ENCODE measurements at regions not wholly inside any gene's neighbourhood (a gene's known extent, or its start where the extent isn't known, plus 50 kb on each side); places are given as distances from the start of the nearest gene placed in this dataset.
A peak's percentile ranks its signal among the peaks of the same experiment; 100 is the strongest.
"Not testable (repeated sequence)": the region's sequence is repeated elsewhere in the genome, so short reads cannot be mapped to it uniquely, and the experiment has no call there.

- Histone ChIP-seq H3K36me3 (replicated peaks in 1 of 2; ENCODE audit: insufficient read depth in 1 of 2, low read depth in 2 of 2) (no peaks in the 10 kb centered on the region), H3K4me1 (peaks cover 11% of the 10 kb centered on the region), H3K27me3 (no peaks in the 10 kb centered on the region), H3K4me3 (no peak overlapping the region), H3K27ac (no peak overlapping the region), H3K9me3 (no peaks in the 10 kb centered on the region)
- WGBS, 2 donors = 42% methylated on average over 10 of the region's 10 CpGs
- no peak for TF ChIP-seq POLR2A (IDR thresholded peaks at IDR 0.05)
- TF ChIP-seq, protein P1, sequence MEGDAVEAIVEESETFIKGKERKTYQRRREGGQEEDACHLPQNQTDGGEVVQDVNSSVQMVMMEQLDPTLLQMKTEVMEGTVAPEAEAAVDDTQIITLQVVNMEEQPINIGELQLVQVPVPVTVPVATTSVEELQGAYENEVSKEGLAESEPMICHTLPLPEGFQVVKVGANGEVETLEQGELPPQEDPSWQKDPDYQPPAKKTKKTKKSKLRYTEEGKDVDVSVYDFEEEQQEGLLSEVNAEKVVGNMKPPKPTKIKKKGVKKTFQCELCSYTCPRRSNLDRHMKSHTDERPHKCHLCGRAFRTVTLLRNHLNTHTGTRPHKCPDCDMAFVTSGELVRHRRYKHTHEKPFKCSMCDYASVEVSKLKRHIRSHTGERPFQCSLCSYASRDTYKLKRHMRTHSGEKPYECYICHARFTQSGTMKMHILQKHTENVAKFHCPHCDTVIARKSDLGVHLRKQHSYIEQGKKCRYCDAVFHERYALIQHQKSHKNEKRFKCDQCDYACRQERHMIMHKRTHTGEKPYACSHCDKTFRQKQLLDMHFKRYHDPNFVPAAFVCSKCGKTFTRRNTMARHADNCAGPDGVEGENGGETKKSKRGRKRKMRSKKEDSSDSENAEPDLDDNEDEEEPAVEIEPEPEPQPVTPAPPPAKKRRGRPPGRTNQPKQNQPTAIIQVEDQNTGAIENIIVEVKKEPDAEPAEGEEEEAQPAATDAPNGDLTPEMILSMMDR (IDR thresholded peaks at IDR 0.05) = no peak
- ATAC-seq (peak; percentile 62), DNase-seq (peak; percentile 64 to 77 (median 70))
- intact Hi-C loops (cut with DNase I) = no loop called here
These were observed 380.8 kb upstream of the NDN start for GRCh38 chr15:24067733-24068501.

GRCh38 chr15:24075420-24076089 is 388.4 kb upstream of the NDN start:
- 40 to 48% methylated on average over 2 of the region's 2 CpGs for WGBS, 2 donors
- intact Hi-C loops (cut with DNase I) = no loop called here
- Histone ChIP-seq H3K36me3 (replicated peaks in 1 of 2; ENCODE audit: insufficient read depth in 1 of 2, low read depth in 2 of 2) (no peaks in the 10 kb centered on the region), H3K9me3 (no peaks in the 10 kb centered on the region), H3K4me3 (no peak overlapping the region), H3K27me3 (no peaks in the 10 kb centered on the region), H3K27ac (no peak overlapping the region), H3K4me1 (no peaks in the 10 kb centered on the region)
- DNase-seq (no peak), ATAC-seq (no peak)
- no peak for TF ChIP-seq POLR2A (IDR thresholded peaks at IDR 0.05)
- TF ChIP-seq, protein P1 (IDR thresholded peaks at IDR 0.05) = no peak

GRCh38 chr15:24076090-24076784 is 389.1 kb upstream of the NDN start:
- 76 to 87% methylated on average over 1 of the region's 1 CpG for WGBS, 2 donors
- no peak overlapping the region for H3K27ac ChIP-seq
- no peaks in the 10 kb centered on the region for H3K36me3 ChIP-seq (replicated peaks in 1 of 2; ENCODE audit: insufficient read depth in 1 of 2, low read depth in 2 of 2)
- no peaks in the 10 kb centered on the region for H3K9me3 ChIP-seq
- DNase-seq (no peak), ATAC-seq (no peak)
- H3K4me1 ChIP-seq = no peaks in the 10 kb centered on the region
- H3K4me3 ChIP-seq = no peak overlapping the region
- no peak for TF ChIP-seq POLR2A (IDR thresholded peaks at IDR 0.05)
- TF ChIP-seq, protein P1 (IDR thresholded peaks at IDR 0.05) = no peak
- intact Hi-C loops (cut with DNase I) = no loop called here
- H3K27me3 ChIP-seq = no peaks in the 10 kb centered on the region

DNA sequence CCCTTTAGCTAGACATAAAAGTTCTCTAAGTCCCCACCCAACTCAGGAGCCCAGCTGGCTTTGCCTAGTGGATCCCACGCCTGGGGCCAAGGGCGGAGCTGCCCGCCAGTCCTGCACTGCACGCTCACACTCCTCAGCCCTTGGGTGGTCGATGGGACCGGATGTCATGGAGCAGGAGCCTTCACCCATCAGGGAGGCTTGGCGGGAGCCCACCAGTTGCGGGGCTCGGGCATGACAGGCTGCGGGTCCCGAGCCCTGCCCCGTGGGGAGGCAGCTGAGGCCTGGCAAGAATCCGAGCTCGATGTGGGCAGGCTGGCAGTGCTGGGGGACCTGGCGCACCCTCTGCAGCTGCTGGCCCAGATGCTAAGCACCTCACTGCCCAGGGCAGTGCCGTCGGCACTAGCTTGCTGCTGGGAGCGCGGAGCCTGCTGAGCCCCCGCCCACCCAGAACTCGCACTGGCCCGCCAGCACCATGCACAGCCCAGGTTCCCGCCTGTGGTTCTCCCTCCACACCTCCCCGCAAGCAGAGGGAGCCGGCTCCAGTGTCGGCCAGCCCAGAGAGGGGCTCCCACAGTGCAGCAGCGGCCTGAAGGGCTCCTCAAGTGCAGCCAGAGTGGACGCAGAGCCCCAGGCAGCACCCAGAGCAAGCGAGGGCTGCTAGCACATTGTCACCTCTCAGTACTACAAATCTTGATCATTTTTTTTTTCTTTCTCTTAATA is 391.4 kb upstream of the NDN start:
- 95 to 97% methylated on average over 6 to 24 of the region's 29 CpGs for WGBS, 2 donors
- ATAC-seq = no peak
- no peak for TF ChIP-seq POLR2A (IDR thresholded peaks at IDR 0.05)
- TF ChIP-seq, protein P1 (IDR thresholded peaks at IDR 0.05) = no peak

DNA sequence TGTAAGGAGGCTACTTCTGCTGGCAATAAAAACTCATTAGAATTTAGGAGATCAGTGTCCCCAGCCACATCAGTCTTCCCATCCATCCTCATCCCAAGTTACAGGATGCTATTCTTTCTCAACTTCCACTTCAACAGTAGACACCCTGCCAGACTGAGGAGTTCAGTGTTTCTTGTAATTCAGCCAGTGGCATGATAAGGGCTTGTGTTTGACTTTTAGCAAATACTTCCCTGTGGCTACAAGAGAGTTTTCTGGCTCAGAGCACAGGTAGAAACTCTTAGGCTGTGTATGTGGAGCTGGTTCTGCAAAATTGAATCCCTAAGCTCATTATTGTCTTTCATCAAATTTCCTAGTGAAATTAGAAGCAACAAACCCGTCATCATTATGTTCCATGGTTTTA is 401.8 kb upstream of the NDN start:
- H3K27me3 ChIP-seq; H3K36me3 ChIP-seq (replicated peaks in 1 of 2; ENCODE audit: insufficient read depth in 1 of 2, low read depth in 2 of 2); H3K9me3 ChIP-seq; ATAC-seq; DNase-seq; H3K4me3 ChIP-seq; intact Hi-C loops (cut with DNase I); H3K4me1 ChIP-seq; H3K27ac ChIP-seq: not testable (repeated sequence)
- 33 to 46% methylated on average over 1 of the region's 1 CpG for WGBS, 2 donors

More for the DNA sequence above, 391.4 kb upstream of the NDN start:
- Histone ChIP-seq H3K36me3 (replicated peaks in 1 of 2; ENCODE audit: insufficient read depth in 1 of 2, low read depth in 2 of 2) (no peaks in the 10 kb centered on the region), H3K27ac (no peak overlapping the region), H3K4me3 (no peak overlapping the region), H3K4me1 (no peaks in the 10 kb centered on the region), H3K9me3 (no peaks in the 10 kb centered on the region), H3K27me3 (no peaks in the 10 kb centered on the region)
- DNase-seq = no peak
- intact Hi-C loops (cut with DNase I) = no loop called here

GRCh38 chr15:24101503-24101902 is 414.4 kb upstream of the NDN start:
- H3K9me3 ChIP-seq; H3K36me3 ChIP-seq (replicated peaks in 1 of 2; ENCODE audit: insufficient read depth in 1 of 2, low read depth in 2 of 2); H3K4me1 ChIP-seq; H3K4me3 ChIP-seq; H3K27ac ChIP-seq; H3K27me3 ChIP-seq; intact Hi-C loops (cut with DNase I): not testable (repeated sequence)
- WGBS, 2 donors = 19 to 26% methylated on average over 24 to 27 of the region's 30 CpGs
- ATAC-seq (peak; percentile 56), DNase-seq (peak in 2 of 4 donors; percentile 33 to 40)

Measured in body of pancreas (tissue), 4 donors.